HG03135 (cell line): ENCODE measurements at regions not wholly inside any gene's neighbourhood (a gene's known extent, or its start where the extent isn't known, plus 50 kb on each side); places are given as distances from the start of the nearest gene placed in this dataset.
"Not testable (repeated sequence)": the region's sequence is repeated elsewhere in the genome, so short reads cannot be mapped to it uniquely, and the experiment has no call there.

Source experiments
- ATAC-seq: cut with Tn5 transposase; IDR thresholded peaks from one replicate; pipeline ENCODE4 v1.9.1; 2021; ENCODE audit warnings: mild to moderate bottlenecking, moderate library complexity; ENCODE audit not compliant: unreplicated experiment

DNA sequence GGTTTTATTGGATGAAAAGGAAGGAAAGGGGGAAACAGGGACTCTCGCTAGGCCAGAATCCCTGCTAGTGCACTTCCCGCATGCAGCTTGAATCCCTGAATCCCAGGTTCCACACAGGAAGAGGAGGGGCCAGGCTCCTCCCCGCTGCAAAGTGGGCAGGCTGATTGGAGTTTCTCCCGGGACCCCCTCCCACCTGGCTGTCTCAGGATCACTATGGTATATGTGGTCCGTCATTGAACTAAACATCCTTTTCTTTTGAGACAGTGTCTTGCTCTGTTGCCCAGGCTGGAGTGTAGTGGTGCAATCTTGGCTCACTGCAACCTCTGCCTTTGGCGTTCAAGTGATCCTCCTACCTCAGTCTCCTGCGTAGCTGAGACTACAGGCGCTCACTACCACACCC is 70.7 kb downstream of the FAM50B start:
- ATAC-seq, result no peak

DNA sequence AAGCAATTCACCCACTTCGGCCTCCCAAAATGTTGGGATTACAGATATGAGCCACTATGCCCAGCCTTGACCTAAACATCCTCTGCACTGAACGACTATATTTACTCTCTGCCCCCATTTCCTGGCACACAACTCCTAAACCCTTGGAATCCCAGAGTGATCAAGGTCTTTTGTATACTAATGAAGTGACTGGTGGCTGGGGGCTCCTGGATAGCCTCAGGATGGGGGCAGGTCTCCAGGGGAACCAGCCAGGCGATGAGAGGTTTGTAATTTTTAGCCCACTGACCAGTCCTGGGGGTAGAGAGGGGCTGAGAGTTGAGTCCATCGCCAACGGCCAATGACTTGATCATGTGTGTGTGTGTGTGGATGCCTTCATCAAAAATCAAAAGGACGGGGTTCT is 71.1 kb downstream of the FAM50B start:
- no peak for ATAC-seq

DNA sequence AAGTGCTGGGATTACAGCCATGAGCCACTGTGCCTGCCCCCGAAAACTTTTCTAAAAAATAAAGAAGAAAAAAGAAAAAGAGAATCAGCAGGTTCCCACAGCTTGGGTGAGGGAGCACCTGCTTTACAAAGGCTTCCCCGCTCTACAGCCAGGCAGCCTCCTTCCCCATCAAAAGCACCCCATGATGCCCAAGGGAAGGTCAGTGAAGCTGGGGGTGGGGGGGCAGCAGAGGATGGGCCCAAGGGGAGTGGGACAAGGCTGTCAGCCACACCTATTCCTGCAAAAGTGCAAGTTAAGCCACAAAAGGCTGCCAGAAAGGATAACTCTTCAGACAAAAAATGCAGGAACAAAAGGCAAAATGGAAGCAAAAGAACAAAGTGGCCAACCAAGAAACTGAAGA is 72.5 kb downstream of the FAM50B start:
- ATAC-seq, result no peak

DNA sequence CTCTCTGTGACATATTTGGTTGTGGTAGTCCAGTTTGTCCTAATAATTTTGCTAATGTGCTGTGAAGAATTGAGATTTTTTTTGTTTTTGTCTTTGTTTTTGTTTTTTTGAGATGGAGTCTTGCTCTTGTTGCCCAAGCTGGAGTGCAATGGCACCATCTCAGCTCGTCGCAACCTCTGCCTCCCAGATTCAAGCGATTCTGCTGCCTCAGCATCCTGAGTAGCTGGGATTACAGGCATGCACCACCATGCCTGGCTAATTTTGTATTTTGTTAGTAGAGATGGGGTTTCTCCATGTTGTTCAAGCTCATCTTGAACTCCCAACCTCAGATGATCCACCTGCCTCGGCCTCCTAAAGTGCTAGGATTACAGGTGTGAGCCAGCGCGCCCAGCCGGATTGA is 73.4 kb downstream of the FAM50B start:
- ATAC-seq, result not testable (repeated sequence)

DNA sequence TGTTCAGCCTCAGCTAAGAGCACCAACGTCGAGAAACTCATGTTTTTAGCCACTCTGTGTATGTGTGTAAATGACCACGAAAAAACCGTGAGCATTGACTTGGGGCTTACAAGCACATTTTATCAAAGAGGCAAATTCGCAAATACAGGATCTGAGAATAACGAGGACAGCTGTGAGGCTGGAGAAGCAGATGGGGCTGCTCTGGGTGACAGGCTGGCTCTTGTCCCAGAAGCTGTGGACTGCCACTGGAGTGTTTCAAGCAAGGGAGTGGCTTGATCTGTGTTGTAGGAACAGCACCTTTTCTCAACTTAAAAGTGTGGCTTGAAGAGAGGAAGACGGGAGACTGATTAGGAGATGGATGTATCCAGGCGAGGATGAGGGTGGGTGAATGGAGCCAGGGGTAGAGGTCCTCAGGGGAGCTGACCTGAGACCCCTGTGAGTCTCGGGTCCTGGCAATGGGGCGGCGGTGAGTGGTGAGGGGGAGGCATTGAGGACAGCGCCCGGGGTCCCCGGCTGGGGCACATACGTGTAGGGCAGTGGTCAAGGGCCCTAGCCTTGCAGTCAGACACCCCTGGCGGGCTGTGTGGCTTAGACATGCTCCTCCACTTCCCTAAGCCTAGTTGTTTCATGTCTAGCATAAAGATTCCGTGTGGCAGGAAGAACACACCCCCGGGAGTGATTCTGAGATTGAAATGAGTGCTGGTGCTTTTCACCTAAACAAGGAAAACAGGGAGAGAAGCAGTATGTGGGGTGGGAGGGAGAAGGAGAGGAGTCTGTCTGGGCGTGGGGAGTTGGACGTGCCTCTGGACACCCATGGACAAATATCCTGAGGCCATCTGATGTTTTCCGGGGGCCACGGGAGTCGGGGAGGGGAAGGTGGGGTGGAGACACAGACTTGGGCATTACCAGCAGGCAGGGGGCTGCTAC is 76.3 kb downstream of the FAM50B start:
- ATAC-seq, result not testable (repeated sequence)

DNA sequence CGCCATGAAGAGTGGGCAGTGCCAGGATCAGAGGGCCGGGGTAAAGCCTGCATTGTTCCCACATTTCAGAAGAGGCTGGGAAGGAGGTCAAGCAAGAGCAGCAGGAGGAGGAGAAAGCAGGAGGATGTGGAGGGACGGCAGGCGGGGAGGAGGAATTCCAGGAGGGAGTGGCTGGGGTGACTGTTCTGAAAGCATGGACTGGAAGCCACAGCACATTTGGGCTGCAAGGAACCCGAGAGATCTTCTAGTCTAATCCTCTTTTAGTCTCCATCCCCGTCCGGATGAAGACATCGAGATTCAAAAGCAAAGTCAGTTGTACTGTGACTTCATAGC is 76.9 kb downstream of the FAM50B start:
- no peak for ATAC-seq

DNA sequence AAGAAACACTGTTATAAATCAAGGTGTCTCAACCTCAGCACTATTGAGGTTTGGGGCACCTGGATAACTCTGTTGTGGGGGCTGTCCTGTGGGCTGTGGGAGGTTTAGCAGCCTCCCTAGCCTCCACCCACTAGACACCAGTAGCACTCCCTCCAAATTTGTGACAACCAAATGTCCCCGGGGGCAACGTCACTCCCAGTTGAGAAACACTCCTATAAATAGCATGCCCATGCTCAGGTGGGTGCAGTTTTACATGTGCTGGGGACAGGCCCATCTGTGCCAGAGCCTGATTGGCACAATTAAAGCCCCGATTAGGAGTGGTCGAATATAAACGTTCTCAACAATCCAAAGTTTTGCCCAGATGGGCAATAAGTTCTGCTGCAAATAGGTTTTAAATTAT is 78.9 kb downstream of the FAM50B start:
- no peak for ATAC-seq

DNA sequence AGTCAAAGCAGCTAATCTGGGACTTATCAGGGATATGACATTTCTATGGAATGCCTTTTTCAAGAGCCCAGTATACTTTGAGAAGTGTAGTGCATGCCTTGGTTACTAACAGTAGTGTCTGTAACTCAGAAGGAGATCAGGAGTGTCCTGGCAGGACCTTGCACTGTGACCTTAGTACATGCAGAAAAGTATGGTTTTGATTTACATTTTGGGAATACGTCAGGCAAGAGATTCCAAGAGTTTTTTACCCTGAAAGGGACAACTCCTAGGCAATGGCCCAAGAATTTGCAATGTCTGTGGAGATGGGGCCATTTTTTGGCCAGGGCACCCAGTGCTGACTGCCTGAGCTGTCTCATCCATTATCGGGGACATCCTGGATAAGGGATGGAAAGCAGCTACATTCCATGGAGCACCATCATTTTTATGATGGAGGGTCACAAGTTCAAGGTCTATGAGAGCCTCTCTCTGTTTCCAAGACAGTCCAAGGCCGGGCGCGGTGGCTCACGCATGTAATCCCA is 80.2 kb downstream of the FAM50B start:
- no peak for ATAC-seq

DNA sequence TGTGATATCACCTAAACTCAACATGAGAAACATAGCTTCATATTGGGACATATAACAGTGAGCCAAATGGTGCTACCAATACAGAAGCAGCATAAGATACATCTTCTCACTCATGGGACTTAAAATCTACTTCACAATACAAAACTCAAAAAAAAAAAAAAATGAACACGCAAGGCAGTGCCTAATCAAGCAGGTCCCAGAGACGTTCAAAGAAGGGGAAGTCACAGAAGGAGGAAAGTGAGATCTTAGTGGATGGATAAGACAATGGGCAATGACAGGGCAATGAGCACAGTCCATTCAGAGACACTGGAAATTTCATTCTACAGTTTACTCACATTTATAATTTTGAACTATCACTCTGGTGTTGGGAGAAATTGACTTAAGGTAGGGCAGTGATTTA is 88.3 kb downstream of the FAM50B start:
- no peak for ATAC-seq

DNA sequence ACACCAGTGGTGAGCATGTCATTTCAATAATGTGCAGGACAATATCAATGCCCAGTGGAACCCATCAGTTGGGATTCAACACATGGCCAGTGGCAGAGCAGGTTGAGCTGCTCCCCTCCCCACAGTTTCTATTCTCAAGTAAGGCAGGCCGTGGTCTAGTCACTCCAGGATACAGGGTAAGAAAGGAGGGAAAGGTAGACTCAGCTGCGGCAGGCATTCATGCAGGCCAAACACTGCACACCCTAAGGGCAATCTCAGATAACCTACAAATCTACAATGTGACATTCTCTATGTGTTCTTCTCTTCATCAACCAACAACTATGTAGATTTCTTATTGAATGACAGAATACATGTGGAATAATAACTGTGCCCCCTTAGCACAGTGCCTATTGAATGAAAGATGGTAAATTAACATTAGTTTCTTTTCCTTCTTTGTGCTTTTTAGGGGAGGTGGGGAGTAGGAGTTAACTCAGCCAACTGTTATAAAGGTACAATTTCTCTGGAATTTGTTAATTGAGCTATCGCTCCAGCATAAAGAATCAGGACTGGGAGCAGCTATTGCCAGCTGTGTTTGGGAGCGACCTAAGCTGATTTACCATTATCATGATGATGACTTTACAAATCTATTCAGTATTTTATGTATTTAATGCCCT is 89.7 kb downstream of the FAM50B start:
- no peak for ATAC-seq

DNA sequence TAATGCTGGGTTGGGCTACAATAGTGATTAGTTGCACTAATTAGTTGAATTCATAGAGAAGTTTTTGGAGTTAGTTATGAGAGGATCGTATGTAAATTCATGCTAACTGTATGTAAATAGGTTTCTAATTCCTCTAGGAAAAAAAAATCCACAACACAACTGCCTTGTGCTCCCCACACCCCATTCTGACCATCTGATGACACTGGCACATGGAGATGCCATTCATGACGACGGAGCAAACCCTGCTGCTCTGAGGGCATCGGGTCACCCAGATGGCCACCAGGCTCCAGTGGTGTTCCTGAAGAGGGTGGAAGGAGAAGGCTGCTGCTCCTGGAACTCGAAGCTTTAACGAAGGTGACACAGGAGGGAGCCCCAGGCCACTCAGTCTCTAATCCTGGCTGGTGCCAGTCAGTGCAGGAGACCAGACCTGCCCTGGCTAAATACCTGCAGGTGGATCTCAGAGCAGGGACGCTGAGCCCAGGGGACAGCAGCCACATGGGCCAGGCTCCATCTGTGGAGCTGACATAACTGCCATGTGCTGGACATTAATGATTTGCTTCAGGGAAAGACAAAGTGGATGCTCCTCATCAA is 90.3 kb downstream of the FAM50B start:
- ATAC-seq, result no peak

DNA sequence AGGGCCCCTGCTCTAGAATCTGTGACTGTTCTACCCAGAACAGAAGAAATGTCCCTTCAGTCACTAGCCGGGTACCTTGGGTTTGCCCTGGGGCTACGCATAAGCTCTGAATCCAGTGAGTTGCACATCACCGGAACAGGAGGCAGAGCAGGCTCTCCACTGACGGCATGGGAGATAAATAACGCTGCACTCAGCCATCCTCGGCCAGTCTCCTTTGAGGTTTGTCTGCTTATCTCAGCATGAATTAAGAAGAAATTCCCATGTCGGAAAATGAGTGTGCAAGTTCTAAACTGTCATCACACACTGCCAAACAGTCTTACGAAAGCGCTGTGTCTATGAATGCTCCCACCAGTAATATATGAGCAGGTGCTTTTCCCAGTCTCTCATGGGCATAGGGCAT is 90.8 kb downstream of the FAM50B start:
- ATAC-seq, result no peak

DNA sequence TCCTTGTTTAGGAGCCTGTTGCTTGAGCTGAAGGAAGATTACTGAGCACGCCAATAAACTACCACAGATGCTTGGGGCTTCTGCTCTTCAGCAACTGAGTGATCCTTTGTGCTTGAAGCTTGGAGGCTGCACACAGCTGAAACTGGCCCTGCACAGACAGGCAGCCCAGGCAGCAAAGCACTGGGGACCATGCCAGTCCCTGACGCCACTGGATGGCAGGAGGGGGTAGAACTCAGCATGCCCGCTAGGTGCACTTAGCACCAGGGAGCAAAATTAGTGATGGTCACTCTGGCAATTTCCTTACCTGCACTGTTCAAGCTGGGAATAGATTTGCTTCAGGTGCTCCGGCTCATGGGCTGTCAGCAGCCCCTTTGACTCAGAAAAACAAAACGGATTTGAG is 91.5 kb downstream of the FAM50B start:
- ATAC-seq, result no peak

DNA sequence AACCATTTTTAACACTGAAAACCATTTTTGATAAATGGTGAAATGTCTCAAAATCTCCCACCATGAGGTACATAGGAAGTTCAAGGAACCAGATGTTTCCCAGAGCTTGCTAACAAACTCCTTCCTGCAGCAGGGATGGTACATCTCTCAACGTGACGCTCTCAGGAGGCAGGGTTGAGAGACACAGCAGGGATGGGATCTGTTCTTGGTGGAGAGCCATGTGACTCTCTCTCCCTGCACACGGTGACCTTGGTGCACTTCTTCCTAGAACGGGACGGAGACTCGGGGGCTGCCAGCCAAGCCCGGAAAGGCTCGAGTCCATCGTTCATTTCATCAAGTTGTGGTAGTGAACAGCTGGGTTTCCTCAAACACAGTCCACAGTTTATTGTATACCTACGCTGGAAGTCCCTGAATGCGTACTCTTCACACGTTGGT is 94.2 kb downstream of the FAM50B start:
- no peak for ATAC-seq

DNA sequence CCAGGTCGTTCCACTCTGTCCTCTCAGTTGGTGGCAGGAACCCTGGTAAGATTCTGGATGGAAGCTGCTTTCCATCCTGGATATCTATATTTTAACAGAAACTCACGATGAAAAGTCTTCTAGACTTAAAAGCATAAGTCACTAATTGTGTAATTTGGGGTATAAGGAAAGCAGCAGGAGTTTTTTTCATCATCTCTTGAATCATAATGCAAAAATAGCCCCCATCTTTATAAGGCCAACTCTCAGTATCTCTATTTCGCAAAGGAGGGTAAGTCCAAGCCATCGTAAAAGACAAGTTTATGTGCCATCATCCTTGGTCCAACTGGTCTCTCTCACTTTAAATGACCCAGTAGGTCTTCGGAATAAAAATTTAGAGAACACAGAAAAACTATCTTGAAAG is 95.1 kb downstream of the FAM50B start:
- no peak for ATAC-seq

DNA sequence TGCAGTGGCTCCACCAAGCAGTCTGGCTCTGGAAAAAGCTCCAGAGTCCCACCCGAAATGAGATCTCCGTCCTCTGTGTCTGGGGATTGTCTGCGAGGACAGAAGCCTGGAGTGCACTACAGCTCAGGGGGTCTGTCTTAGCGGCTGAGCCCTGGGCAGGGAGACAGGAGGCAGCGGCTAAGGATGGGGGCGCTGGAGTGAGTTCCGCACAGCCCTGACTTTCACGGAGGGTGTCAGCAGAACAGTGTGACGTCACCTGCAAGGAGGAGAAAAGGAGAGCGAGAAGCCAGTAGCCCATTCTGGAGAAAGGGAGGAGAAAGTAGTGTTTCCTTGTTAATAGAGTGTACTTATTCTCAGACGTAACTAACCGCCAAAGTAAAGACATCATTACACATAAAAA is 97.6 kb downstream of the FAM50B start:
- ATAC-seq, result no peak

DNA sequence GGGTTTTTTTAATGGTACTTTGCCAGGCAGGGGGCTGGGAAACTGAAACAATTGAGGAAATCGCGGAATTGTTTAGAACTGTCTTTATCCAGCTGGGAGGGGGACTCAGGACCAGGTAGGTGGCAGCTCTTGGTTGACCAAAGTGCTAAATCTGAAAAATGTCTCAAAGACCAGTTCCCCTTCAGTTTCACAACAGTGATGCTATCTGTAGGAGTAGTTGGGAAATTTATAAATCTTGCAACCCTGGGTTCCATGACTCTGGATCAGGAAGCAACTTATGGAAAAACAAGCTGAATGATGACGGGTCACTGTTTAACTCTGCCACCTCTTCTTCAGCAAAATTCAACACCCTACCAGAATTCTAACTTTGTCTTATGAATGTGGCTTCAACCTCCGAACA is 99.7 kb downstream of the FAM50B start:
- ATAC-seq, result no peak

DNA sequence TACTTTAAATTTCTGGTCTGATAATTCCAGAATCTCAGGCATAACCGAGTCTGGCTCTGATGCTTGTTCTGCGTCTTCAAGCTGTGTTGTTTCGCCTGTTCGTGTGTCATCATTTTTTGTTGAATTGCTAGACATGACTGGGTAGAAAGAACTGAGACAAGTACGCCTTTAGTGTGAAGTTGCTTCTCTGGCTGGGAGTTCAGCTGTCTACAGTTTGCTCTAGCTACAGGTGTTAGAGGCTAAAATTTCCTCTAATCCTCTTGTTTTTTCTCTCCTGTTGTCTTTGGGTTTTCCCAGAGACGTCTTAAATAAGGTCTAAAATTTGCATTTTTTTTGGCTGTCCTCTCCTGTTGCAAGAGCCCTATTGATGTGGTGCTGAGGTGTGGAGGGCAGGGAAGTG is 100.3 kb downstream of the FAM50B start:
- no peak for ATAC-seq

DNA sequence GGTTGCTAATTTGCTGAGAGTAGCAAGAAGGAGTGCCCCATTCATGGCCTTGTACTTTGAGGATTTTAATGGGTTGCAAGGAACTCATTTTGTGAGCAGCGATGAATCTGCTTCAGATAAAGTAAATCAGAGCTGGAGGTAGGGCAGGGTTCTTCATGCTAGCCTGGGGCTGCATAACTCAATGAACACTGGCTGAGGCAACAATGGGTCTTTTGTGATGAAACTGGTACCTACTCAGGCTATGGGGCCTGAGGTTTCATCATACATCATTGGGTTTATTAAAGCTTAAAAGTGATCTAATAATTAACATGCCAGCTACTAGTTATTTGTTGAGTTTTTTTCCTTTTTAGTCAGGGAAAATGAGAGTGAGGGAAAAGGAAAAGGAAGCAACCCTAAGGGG is 106.9 kb downstream of the FAM50B start:
- ATAC-seq, result no peak

DNA sequence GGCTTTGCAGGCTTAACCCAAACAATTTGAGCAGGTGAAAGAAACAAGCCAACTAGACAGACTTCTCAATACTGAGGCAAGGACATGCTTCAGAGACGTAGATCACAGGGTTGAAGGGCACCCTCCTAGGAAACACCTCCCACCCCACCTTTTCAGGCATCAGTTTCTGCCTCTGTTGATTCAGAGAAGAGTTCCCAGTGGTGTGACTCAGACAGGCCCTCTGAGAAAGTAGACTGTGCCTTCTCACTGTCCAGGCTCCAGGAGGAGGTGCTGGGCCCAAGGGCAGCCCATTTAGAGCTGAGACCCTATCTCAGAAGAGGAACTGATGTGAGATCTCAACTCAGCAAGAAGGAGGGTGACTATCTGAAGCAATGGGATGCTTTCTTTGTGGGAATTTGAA is 108.1 kb downstream of the FAM50B start:
- ATAC-seq, result no peak

DNA sequence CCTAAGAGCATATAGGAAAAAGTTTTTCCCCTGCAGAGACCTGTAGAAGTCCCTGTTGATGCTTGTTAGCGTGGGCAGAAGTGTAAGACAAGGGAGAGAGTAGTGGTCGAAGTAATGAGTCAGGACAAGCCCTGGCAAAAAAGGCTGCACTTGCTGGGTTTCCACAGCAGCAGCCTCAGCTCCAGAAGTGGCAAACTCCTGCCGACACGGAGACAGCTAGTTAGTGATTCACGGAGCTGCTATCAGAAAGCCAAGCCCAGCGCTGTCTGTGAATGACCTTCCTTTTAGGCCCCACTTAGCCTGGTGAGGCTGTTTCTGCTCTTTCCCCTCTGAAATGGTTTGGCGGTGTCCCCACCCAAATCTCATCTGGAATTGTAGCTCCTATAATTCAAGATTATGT is 109.1 kb downstream of the FAM50B start:
- no peak for ATAC-seq

DNA sequence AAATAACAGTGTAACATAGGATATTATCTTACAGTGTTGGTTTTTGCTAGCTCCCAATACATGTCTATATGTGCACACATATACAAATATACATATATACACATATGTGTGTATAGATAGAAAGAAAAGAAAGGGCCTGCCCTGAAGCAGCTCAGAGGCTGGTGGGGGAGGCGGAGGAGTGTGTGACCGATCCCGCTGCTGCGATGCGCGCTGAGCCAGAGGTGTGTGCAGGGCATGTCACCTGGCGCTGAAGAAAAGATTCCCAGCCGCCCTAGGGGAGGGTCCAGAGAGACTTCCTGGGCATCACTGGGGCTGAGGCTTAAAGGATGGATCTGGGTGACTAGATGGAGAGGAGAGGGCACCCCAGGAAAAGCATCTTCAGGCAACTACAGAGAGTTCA is 110.2 kb downstream of the FAM50B start:
- no peak for ATAC-seq
